ENCODE measurements at regions not wholly inside any gene's neighbourhood (a gene's known extent, or its start where the extent isn't known, plus 50 kb on each side); places are given as distances from the start of the nearest gene placed in this dataset.
A peak's percentile ranks its signal among the peaks of the same experiment; 100 is the strongest.

GRCh38 chr3:1587426-1587825, 494.6 kb downstream of the CNTN6 start:
- no peak overlapping the region for H3K27ac ChIP-seq
- intact Hi-C loops (cut with DNase I; ENCODE audit: low total_unique reads), result no loop called here
- no peak overlapping the region for H3K4me3 ChIP-seq
- H3K9me3 ChIP-seq, result no peaks in the 10 kb centered on the region
- DNase-seq, result no peak
- no peaks in the 10 kb centered on the region for H3K27me3 ChIP-seq
- WGBS, 2 donors, result 63 to 78% methylated on average over 1 of the region's 1 CpG
- no peaks in the 10 kb centered on the region for H3K4me1 ChIP-seq
- H3K36me3 ChIP-seq (ENCODE audit: low read depth, missing control alignments), result no peaks in the 10 kb centered on the region
- TF ChIP-seq, protein P1, sequence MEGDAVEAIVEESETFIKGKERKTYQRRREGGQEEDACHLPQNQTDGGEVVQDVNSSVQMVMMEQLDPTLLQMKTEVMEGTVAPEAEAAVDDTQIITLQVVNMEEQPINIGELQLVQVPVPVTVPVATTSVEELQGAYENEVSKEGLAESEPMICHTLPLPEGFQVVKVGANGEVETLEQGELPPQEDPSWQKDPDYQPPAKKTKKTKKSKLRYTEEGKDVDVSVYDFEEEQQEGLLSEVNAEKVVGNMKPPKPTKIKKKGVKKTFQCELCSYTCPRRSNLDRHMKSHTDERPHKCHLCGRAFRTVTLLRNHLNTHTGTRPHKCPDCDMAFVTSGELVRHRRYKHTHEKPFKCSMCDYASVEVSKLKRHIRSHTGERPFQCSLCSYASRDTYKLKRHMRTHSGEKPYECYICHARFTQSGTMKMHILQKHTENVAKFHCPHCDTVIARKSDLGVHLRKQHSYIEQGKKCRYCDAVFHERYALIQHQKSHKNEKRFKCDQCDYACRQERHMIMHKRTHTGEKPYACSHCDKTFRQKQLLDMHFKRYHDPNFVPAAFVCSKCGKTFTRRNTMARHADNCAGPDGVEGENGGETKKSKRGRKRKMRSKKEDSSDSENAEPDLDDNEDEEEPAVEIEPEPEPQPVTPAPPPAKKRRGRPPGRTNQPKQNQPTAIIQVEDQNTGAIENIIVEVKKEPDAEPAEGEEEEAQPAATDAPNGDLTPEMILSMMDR (IDR thresholded peaks at IDR 0.05), result no peak
- TF ChIP-seq POLR2A (IDR thresholded peaks at IDR 0.05), result no peak

DNA sequence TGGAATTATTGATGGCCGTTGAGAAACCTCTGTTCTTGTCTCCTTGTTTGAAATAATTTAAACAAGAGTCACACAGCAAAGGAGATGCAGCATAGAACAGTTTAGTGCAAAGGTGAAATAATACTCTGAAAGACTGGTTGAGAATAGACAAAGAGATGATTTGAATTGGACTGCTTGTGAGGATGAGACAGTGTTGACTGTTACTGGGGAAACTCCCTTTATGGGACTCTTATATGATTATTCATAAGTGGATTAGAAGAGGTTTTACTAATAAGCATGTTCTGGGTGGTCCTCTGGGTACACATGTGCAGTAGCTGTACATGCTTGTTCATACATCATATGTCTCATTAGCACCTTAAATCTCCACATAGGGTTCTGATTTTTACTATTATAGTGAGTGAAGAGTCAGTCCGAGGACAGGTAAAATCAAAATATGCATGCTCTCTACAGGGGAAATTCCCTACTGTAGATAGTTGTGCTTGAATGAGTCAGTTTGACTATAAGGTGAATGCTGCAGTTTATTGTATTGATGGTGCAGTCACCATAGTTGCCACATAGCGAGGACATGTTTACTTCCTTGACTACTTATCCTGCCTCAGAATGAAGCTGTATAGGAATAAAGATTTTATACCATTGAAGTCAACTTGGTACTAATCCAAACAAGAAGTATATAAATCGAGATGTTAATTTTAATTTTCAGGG, 498.7 kb downstream of the CNTN6 start:
- 67 to 70% methylated on average over 4 of the region's 4 CpGs for WGBS, 2 donors
- DNase-seq, result no peak

DNA sequence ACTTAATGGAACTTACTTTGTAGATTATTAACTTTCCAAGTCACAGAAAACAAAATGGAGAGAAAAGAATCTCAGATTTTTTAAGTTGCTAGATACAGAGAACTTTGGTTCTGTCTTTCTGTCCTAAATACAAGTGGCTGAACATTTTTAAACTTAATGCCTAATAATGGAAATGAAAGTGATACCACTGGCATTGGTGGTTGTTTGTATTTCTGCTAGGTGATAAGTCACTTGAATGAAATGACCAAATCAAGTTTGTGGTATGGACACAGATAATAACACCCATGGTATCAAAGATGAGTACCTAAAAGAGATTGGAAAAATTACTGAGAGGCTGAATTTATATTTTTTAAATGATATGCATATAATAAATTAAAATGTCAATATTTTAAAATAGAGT, 502.1 kb downstream of the CNTN6 start:
- Histone ChIP-seq H3K4me1 (no peaks in the 10 kb centered on the region), H3K27me3 (no peaks in the 10 kb centered on the region), H3K27ac (no peak overlapping the region), H3K9me3 (no peaks in the 10 kb centered on the region), H3K4me3 (no peak overlapping the region), H3K36me3 (ENCODE audit: low read depth, missing control alignments) (no peaks in the 10 kb centered on the region)
- TF ChIP-seq, protein P1 (IDR thresholded peaks at IDR 0.05), result no peak
- TF ChIP-seq POLR2A (IDR thresholded peaks at IDR 0.05), result no peak
- DNase-seq, result no peak
- intact Hi-C loops (cut with DNase I; ENCODE audit: low total_unique reads), result no loop called here

More for the DNA sequence above, 498.7 kb downstream of the CNTN6 start:
- Histone ChIP-seq H3K27ac (no peak overlapping the region), H3K36me3 (ENCODE audit: low read depth, missing control alignments) (no peaks in the 10 kb centered on the region), H3K4me1 (no peaks in the 10 kb centered on the region), H3K27me3 (no peaks in the 10 kb centered on the region), H3K9me3 (no peaks in the 10 kb centered on the region), H3K4me3 (no peak overlapping the region)
- TF ChIP-seq, protein P1 (IDR thresholded peaks at IDR 0.05), result no peak
- no peak for TF ChIP-seq POLR2A (IDR thresholded peaks at IDR 0.05)
- intact Hi-C loops (cut with DNase I; ENCODE audit: low total_unique reads), result no loop called here

- DNase-seq, result no peak
- Histone ChIP-seq H3K9me3 (no peaks in the 10 kb centered on the region), H3K27me3 (no peaks in the 10 kb centered on the region), H3K27ac (no peak overlapping the region), H3K4me3 (peak overlapping the region in 1 of 2 donors; percentile 21), H3K4me1 (no peaks in the 10 kb centered on the region), H3K36me3 (ENCODE audit: low read depth, missing control alignments) (no peaks in the 10 kb centered on the region)
- 67 to 81% methylated on average over 1 to 8 of the region's 8 CpGs for WGBS, 2 donors
- intact Hi-C loops (cut with DNase I; ENCODE audit: low total_unique reads), result no loop called here
- TF ChIP-seq, protein P1 (IDR thresholded peaks at IDR 0.05), result no peak
- no peak for TF ChIP-seq POLR2A (IDR thresholded peaks at IDR 0.05)
Observed at GRCh38 chr3:1600206-1600605, 498.5 kb upstream of the CNTN4 start.

Data from testis (tissue), 2 donors.